ENCODE measurements at regions not wholly inside any gene's neighbourhood (a gene's known extent, or its start where the extent isn't known, plus 50 kb on each side); places are given as distances from the start of the nearest gene placed in this dataset.

DNA sequence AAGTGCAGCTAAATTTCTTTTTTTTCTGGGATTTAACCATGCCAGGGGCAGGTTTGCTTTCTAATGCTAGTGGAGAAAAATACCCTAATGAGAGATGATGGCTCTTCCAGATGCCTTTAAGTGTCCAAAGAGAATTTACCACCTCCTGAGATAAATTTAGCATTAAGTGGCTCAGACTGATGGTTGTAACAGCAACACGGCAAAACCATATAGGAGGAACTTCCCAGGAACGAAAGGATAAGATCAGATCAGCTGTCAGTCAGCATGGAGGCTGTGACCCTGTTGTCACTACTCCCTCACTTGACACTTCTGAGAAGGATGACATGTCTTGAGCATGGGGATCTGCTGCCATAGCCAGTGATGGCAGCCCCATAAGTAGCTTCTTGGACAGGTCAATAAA, 860.0 kb downstream of the QKI start:
- no peak overlapping the region for H3K27ac ChIP-seq (ENCODE audit: low read depth, low read length)
- no peaks in the 10 kb centered on the region for H3K27me3 ChIP-seq (ENCODE audit: control insufficient read depth in 5 of 5, insufficient read depth in 4 of 5, low read length in 5 of 5)
- H3K9me3 ChIP-seq (ENCODE audit: control insufficient read depth in 5 of 5, low read length in 5 of 5): peaks cover 0 to 8% (median 6%) of the 10 kb centered on the region in 5 donors
- H3K9ac ChIP-seq (ENCODE audit: low read length in 5 of 5): no peak overlapping the region
- H3K4me1 ChIP-seq (ENCODE audit: control insufficient read depth in 5 of 5, insufficient read depth in 5 of 5, low read length in 5 of 5): no peaks in the 10 kb centered on the region
- H3K4me3 ChIP-seq (ENCODE audit: low read depth in 1 of 5, low read length in 5 of 5): no peak overlapping the region
- no peaks in the 10 kb centered on the region for H3K36me3 ChIP-seq (ENCODE audit: control insufficient read depth in 5 of 5, insufficient read depth in 5 of 5, low read length in 5 of 5)

DNA sequence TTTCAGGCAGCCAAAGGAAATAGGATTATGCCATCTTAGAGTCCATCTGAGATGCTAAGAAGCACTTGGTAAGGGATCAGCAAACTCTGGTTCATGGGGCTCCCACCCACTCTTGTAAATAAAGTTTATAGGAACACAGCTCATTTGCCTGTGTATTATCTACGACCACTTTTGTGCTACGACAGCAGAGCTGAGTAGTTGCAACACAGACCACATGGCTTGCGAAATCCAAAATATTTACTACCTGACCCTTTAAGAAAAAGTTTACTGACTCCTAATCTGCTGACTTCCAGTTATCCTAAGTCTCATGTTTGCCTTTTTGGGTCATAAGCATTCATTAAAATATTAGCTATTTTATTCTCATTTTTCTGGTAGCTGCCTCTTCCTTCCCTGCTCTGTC, 859.0 kb downstream of the QKI start:
- Histone ChIP-seq H3K27me3 (ENCODE audit: control insufficient read depth in 5 of 5, insufficient read depth in 4 of 5, low read length in 5 of 5) (no peaks in the 10 kb centered on the region), H3K36me3 (ENCODE audit: control insufficient read depth in 5 of 5, insufficient read depth in 5 of 5, low read length in 5 of 5) (no peaks in the 10 kb centered on the region)

DNA sequence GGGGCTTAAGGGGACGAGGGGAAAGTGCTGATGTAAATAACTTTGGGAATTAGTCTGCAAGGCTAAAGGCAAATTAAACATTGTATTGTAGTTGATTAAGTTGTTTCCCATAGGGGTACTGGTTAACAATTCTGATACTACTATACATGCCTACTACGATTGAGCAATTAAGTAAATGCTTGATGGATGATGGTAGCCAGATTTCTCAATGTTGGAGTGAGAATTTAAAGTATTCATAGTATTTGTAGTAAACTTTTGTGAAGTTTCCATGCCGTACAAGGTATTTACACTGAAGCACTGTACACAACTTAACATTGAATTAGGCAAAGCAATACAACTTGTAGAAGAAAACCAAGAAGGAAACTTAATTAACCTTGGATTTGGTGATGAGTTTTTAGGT, 852.3 kb downstream of the QKI start:
- Histone ChIP-seq H3K4me3 (ENCODE audit: low read depth in 1 of 5, low read length in 5 of 5) (no peak overlapping the region), H3K36me3 (ENCODE audit: control insufficient read depth in 5 of 5, insufficient read depth in 5 of 5, low read length in 5 of 5) (no peaks in the 10 kb centered on the region), H3K9ac (ENCODE audit: low read length in 5 of 5) (no peak overlapping the region), H3K27me3 (ENCODE audit: control insufficient read depth in 5 of 5, insufficient read depth in 4 of 5, low read length in 5 of 5) (no peaks in the 10 kb centered on the region), H3K27ac (ENCODE audit: low read depth, low read length) (no peak overlapping the region), H3K9me3 (ENCODE audit: control insufficient read depth in 5 of 5, low read length in 5 of 5) (no peaks in the 10 kb centered on the region), H3K4me1 (ENCODE audit: control insufficient read depth in 5 of 5, insufficient read depth in 5 of 5, low read length in 5 of 5) (peaks cover 0 to 5% (median 0%) of the 10 kb centered on the region in 5 donors)

More for the DNA sequence above, 859.0 kb downstream of the QKI start:
- H3K4me1 ChIP-seq (ENCODE audit: control insufficient read depth in 5 of 5, insufficient read depth in 5 of 5, low read length in 5 of 5): no peaks in the 10 kb centered on the region
- peaks cover 0 to 8% (median 6%) of the 10 kb centered on the region in 5 donors for H3K9me3 ChIP-seq (ENCODE audit: control insufficient read depth in 5 of 5, low read length in 5 of 5)
- H3K9ac ChIP-seq (ENCODE audit: low read length in 5 of 5): no peak overlapping the region
- H3K27ac ChIP-seq (ENCODE audit: low read depth, low read length): no peak overlapping the region
- no peak overlapping the region for H3K4me3 ChIP-seq (ENCODE audit: low read depth in 1 of 5, low read length in 5 of 5)

DNA sequence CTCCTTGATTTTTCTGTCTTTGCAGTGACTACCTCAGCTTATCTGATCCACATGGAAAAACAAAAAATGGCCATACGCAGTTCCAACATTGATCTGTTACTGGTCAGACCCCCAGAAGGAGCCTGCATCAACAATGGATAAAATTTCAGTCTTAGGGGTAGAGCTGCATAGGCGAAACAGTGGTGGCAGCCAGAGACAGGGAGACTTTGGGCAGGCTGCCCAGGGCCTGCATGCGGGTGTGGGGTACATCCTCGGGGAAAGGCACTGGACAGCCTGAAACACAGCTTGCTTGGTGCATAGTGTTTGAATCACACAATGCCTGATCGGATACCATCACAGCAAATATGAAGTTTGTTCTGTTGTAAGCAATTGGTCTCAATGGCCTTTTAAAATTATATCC, 847.8 kb downstream of the QKI start:
- H3K27ac ChIP-seq (ENCODE audit: low read depth, low read length): no peak overlapping the region
- H3K27me3 ChIP-seq (ENCODE audit: control insufficient read depth in 5 of 5, insufficient read depth in 4 of 5, low read length in 5 of 5): no peaks in the 10 kb centered on the region
- H3K4me3 ChIP-seq (ENCODE audit: low read depth in 1 of 5, low read length in 5 of 5): no peak overlapping the region
- no peaks in the 10 kb centered on the region for H3K9me3 ChIP-seq (ENCODE audit: control insufficient read depth in 5 of 5, low read length in 5 of 5)
- no peak overlapping the region for H3K9ac ChIP-seq (ENCODE audit: low read length in 5 of 5)
- H3K36me3 ChIP-seq (ENCODE audit: control insufficient read depth in 5 of 5, insufficient read depth in 5 of 5, low read length in 5 of 5): no peaks in the 10 kb centered on the region
- peaks cover 0 to 5% (median 0%) of the 10 kb centered on the region in 5 donors for H3K4me1 ChIP-seq (ENCODE audit: control insufficient read depth in 5 of 5, insufficient read depth in 5 of 5, low read length in 5 of 5)

DNA sequence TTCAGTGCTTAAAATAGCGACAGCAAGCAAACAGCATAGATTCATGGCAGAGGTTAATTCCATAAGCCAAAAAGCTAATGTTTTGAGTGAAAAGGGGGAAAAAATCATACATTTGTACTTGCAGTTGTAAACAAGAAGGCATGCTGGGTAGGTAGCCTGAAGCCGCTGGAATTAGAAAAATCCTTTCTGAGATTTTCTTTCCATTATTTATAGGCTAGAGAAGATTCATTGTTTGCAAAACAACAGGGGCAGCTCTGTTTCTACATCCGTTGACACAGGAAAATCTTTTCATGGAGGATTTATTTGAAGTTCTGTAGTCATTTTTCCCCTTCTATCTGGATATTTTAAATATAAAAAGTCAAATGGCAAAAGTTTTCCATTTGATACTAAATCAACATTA, 843.9 kb downstream of the QKI start:
- no peak overlapping the region for H3K9ac ChIP-seq (ENCODE audit: low read length in 5 of 5)
- no peak overlapping the region for H3K27ac ChIP-seq (ENCODE audit: low read depth, low read length)
- H3K4me3 ChIP-seq (ENCODE audit: low read depth in 1 of 5, low read length in 5 of 5): no peak overlapping the region
- H3K4me1 ChIP-seq (ENCODE audit: control insufficient read depth in 5 of 5, insufficient read depth in 5 of 5, low read length in 5 of 5): no peaks in the 10 kb centered on the region
- H3K9me3 ChIP-seq (ENCODE audit: control insufficient read depth in 5 of 5, low read length in 5 of 5): no peaks in the 10 kb centered on the region
- no peaks in the 10 kb centered on the region for H3K27me3 ChIP-seq (ENCODE audit: control insufficient read depth in 5 of 5, insufficient read depth in 4 of 5, low read length in 5 of 5)
- H3K36me3 ChIP-seq (ENCODE audit: control insufficient read depth in 5 of 5, insufficient read depth in 5 of 5, low read length in 5 of 5): no peaks in the 10 kb centered on the region

DNA sequence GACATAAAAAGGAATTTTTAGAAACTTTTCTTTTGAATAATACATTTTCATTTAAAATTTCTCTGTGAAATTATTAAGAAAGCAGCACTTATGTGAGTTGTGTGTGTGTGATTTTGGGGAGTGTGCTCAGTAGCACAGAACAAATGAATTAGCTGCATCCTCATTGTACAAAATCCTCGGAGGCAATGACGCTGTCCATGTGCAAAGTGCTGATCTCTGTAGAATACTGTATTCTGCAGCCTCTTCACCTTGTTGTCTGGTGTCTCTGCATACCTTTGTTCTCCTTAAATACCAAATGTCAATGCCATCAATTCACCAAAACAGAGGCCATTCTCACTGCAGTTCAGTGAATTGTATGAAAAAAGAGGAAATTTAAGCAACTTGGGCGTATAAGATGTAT, 838.4 kb downstream of the QKI start:
- no peak overlapping the region for H3K27ac ChIP-seq (ENCODE audit: low read depth, low read length)
- H3K4me3 ChIP-seq (ENCODE audit: low read depth in 1 of 5, low read length in 5 of 5): no peak overlapping the region
- H3K9me3 ChIP-seq (ENCODE audit: control insufficient read depth in 5 of 5, low read length in 5 of 5): no peaks in the 10 kb centered on the region
- H3K36me3 ChIP-seq (ENCODE audit: control insufficient read depth in 5 of 5, insufficient read depth in 5 of 5, low read length in 5 of 5): no peaks in the 10 kb centered on the region
- no peak overlapping the region for H3K9ac ChIP-seq (ENCODE audit: low read length in 5 of 5)
- no peaks in the 10 kb centered on the region for H3K27me3 ChIP-seq (ENCODE audit: control insufficient read depth in 5 of 5, insufficient read depth in 4 of 5, low read length in 5 of 5)
- peaks cover 0 to 3% (median 0%) of the 10 kb centered on the region in 5 donors for H3K4me1 ChIP-seq (ENCODE audit: control insufficient read depth in 5 of 5, insufficient read depth in 5 of 5, low read length in 5 of 5)

DNA sequence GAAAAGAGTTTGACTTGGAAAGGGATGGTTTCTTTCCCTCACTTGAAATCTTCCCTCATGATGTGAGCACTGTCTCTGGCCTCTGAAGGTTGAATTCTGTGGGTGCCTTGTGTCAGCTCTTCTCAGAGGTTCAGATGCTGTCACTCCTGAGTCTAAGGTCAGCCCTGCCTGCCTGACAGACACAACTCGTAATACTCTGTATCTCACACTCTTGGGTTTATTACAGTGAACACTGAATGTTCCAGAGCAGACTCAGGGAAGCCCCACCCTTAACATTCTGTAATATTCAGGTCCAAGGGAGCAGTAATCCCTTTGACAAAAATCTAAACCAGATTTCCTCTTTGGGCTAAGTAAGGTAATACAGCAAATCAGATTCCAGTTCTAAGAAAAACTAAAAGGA, 837.8 kb downstream of the QKI start:
- Histone ChIP-seq H3K4me1 (ENCODE audit: control insufficient read depth in 5 of 5, insufficient read depth in 5 of 5, low read length in 5 of 5) (peaks cover 0 to 8% (median 0%) of the 10 kb centered on the region in 5 donors), H3K27ac (ENCODE audit: low read depth, low read length) (no peak overlapping the region), H3K9me3 (ENCODE audit: control insufficient read depth in 5 of 5, low read length in 5 of 5) (no peaks in the 10 kb centered on the region)

DNA sequence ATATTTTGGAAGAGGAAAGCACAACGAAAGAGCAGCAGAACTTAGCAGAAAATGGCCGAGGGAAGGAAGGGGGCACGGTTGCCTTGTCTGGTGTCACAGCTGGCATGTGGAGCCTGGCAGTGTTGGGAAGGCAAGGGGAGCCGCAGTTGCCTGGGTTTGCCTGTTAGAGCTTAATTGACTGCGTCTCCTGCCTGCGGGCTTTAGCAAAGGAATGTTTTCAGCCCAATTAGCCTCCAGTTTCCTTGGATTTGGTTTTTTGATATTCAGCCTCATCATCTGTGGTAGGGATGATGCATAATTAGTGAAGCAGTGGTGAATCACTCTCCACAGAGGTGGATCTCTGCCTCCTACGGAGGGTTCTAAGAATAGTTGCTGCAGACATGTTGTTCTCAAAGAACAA, 832.6 kb downstream of the QKI start:
- Histone ChIP-seq H3K27me3 (ENCODE audit: control insufficient read depth in 5 of 5, insufficient read depth in 4 of 5, low read length in 5 of 5) (no peaks in the 10 kb centered on the region), H3K9ac (ENCODE audit: low read length in 5 of 5) (no peak overlapping the region), H3K27ac (ENCODE audit: low read depth, low read length) (no peak overlapping the region), H3K9me3 (ENCODE audit: control insufficient read depth in 5 of 5, low read length in 5 of 5) (no peaks in the 10 kb centered on the region), H3K36me3 (ENCODE audit: control insufficient read depth in 5 of 5, insufficient read depth in 5 of 5, low read length in 5 of 5) (no peaks in the 10 kb centered on the region), H3K4me1 (ENCODE audit: control insufficient read depth in 5 of 5, insufficient read depth in 5 of 5, low read length in 5 of 5) (peaks cover 0 to 8% (median 0%) of the 10 kb centered on the region in 5 donors), H3K4me3 (ENCODE audit: low read depth in 1 of 5, low read length in 5 of 5) (no peak overlapping the region)

More for the DNA sequence above, 837.8 kb downstream of the QKI start:
- H3K4me3 ChIP-seq (ENCODE audit: low read depth in 1 of 5, low read length in 5 of 5): no peak overlapping the region
- H3K27me3 ChIP-seq (ENCODE audit: control insufficient read depth in 5 of 5, insufficient read depth in 4 of 5, low read length in 5 of 5): no peaks in the 10 kb centered on the region
- no peaks in the 10 kb centered on the region for H3K36me3 ChIP-seq (ENCODE audit: control insufficient read depth in 5 of 5, insufficient read depth in 5 of 5, low read length in 5 of 5)
- no peak overlapping the region for H3K9ac ChIP-seq (ENCODE audit: low read length in 5 of 5)

DNA sequence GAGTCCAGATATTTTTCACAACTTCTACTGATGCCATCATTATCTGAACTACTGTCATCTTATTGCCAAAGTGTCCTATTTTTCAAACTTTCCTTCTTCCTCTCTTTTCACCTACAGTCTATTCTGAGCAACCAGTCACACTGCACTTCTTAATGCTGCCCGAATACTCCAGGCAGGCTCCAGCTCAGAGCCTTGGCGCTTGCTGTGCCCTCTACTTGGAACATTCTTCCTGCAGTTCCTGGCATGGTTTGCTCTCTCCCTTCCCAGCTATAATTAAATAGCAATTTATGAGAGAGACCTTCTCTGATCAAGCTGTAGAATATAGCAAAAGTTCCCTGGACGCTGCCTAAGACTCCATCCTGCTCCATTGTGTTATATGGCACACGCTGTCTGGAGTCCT, 831.6 kb downstream of the QKI start:
- H3K4me3 ChIP-seq (ENCODE audit: low read depth in 1 of 5, low read length in 5 of 5): no peak overlapping the region
- H3K27ac ChIP-seq (ENCODE audit: low read depth, low read length): no peak overlapping the region
- H3K4me1 ChIP-seq (ENCODE audit: control insufficient read depth in 5 of 5, insufficient read depth in 5 of 5, low read length in 5 of 5): peaks cover 0 to 8% (median 0%) of the 10 kb centered on the region in 5 donors
- no peaks in the 10 kb centered on the region for H3K9me3 ChIP-seq (ENCODE audit: control insufficient read depth in 5 of 5, low read length in 5 of 5)
- no peak overlapping the region for H3K9ac ChIP-seq (ENCODE audit: low read length in 5 of 5)
- no peaks in the 10 kb centered on the region for H3K36me3 ChIP-seq (ENCODE audit: control insufficient read depth in 5 of 5, insufficient read depth in 5 of 5, low read length in 5 of 5)
- no peaks in the 10 kb centered on the region for H3K27me3 ChIP-seq (ENCODE audit: control insufficient read depth in 5 of 5, insufficient read depth in 4 of 5, low read length in 5 of 5)

DNA sequence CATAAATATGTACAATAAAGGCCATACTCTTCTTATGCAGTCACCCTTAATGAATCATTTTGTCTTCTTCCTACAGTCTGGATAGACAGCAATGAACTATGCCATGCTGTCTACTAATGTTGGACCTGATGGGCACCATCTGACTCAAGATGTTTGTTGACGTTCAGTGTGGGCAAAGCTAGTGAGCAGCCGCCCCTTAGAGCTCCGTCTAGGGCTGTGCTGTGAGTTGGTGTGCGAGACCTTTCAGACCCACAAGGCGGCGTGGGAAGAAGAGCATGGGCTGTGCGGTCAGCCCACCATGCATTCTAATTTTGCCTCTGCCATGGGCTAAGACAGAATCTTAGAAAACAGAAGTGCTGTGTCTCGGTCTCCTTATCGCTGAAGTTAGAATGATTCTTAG, 829.4 kb downstream of the QKI start:
- Histone ChIP-seq H3K4me3 (ENCODE audit: low read depth in 1 of 5, low read length in 5 of 5) (no peak overlapping the region), H3K27ac (ENCODE audit: low read depth, low read length) (no peak overlapping the region), H3K9me3 (ENCODE audit: control insufficient read depth in 5 of 5, low read length in 5 of 5) (no peaks in the 10 kb centered on the region), H3K4me1 (ENCODE audit: control insufficient read depth in 5 of 5, insufficient read depth in 5 of 5, low read length in 5 of 5) (peaks cover 0 to 8% (median 0%) of the 10 kb centered on the region in 5 donors), H3K27me3 (ENCODE audit: control insufficient read depth in 5 of 5, insufficient read depth in 4 of 5, low read length in 5 of 5) (no peaks in the 10 kb centered on the region), H3K9ac (ENCODE audit: low read length in 5 of 5) (no peak overlapping the region), H3K36me3 (ENCODE audit: control insufficient read depth in 5 of 5, insufficient read depth in 5 of 5, low read length in 5 of 5) (no peaks in the 10 kb centered on the region)

All from subcutaneous abdominal adipose tissue (tissue), 5 donors.